ENCODE measurements at regions not wholly inside any gene's neighbourhood (a gene's known extent, or its start where the extent isn't known, plus 50 kb on each side); places are given as distances from the start of the nearest gene placed in this dataset.

DNA sequence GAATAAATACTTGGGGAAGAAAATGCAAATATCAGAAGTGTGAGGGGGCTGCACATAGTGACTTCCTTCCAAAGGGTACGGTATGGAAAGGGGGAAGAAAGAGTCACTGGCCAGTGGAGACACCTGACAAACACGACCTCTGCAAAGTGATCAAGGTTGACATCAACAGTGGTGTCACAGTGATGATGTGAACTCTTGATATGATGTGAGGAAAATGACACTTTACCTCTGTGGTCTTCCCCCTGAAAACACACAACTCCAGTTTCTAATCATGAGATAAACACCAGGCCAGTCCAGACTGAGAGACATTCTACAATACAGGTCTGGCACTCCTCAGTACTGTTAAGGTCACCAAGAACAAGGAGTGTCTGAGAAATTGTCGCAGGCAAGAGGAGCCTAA, 169.7 kb downstream of the BUB3 start:
- Histone ChIP-seq H3K9me3 (replicated peaks; ENCODE audit: control insufficient read depth, insufficient read depth, low read length) (no peaks in the 10 kb centered on the region), H3K4me1 (ENCODE audit: control insufficient read depth, extremely low read depth, insufficient read depth, low read length) (no peaks in the 10 kb centered on the region), H3K36me3 (ENCODE audit: control insufficient read depth in 2 of 2, extremely low read depth in 1 of 2, insufficient read depth in 2 of 2, low read length in 2 of 2) (no peaks in the 10 kb centered on the region), H3K9me1 (replicated peaks; ENCODE audit: control insufficient read depth, extremely low read depth, insufficient read depth, low read length) (no peaks in the 10 kb centered on the region), H3K9ac (replicated peaks; ENCODE audit: extremely low read depth, insufficient read depth, low read length) (no peak overlapping the region), H2AFZ (ENCODE audit: low read depth, low read length) (no peak overlapping the region), H3K4me3 (replicated peaks in 1 of 3; ENCODE audit: insufficient read depth in 1 of 3, low read depth in 1 of 3, low read length in 3 of 3) (no peak overlapping the region), H3K4me2 (ENCODE audit: insufficient read depth, low read length) (no peak overlapping the region), H3K27me3 (ENCODE audit: control insufficient read depth in 2 of 2, insufficient read depth in 2 of 2, low read length in 2 of 2) (no peaks in the 10 kb centered on the region), H3K79me2 (ENCODE audit: control insufficient read depth, insufficient read depth, low read length) (no peaks in the 10 kb centered on the region), H3K27ac (ENCODE audit: insufficient read depth, low read depth, low read length) (no peak overlapping the region), H4K20me1 (replicated peaks; ENCODE audit: control insufficient read depth, extremely low read depth, insufficient read depth, low read length) (no peaks in the 10 kb centered on the region)
- ChIA-PET POLR2A (no interaction called here), CTCF (no interaction called here)
- TF ChIP-seq JUN (IDR thresholded peaks at IDR 0.05; ENCODE audit: borderline replicate concordance, insufficient read depth, insufficient read length, low read depth) (no peak), POLR2AphosphoS5 (IDR thresholded peaks at IDR 0.05; ENCODE audit: insufficient read depth, low read depth, low read length) (no peak), EZH2 (IDR thresholded peaks at IDR 0.05; ENCODE audit: borderline replicate concordance, low read depth, low read length, severe bottlenecking) (no peak), GATA2 (IDR thresholded peaks at IDR 0.05; ENCODE audit: insufficient read depth, insufficient read length, low read depth, low read length) (no peak), MYC (IDR thresholded peaks at IDR 0.05; ENCODE audit: low read depth, low read length) (no peak), POLR2A (IDR thresholded peaks at IDR 0.05; ENCODE audit: low read depth, low read length) (no peak), FOS (IDR thresholded peaks at IDR 0.05; ENCODE audit: borderline replicate concordance, insufficient read depth, low read length) (no peak)
- TF ChIP-seq, protein P1, sequence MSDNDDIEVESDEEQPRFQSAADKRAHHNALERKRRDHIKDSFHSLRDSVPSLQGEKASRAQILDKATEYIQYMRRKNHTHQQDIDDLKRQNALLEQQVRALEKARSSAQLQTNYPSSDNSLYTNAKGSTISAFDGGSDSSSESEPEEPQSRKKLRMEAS (IDR thresholded peaks at IDR 0.05; ENCODE audit: insufficient read depth, insufficient read length): no peak
- TF ChIP-seq, protein P2, sequence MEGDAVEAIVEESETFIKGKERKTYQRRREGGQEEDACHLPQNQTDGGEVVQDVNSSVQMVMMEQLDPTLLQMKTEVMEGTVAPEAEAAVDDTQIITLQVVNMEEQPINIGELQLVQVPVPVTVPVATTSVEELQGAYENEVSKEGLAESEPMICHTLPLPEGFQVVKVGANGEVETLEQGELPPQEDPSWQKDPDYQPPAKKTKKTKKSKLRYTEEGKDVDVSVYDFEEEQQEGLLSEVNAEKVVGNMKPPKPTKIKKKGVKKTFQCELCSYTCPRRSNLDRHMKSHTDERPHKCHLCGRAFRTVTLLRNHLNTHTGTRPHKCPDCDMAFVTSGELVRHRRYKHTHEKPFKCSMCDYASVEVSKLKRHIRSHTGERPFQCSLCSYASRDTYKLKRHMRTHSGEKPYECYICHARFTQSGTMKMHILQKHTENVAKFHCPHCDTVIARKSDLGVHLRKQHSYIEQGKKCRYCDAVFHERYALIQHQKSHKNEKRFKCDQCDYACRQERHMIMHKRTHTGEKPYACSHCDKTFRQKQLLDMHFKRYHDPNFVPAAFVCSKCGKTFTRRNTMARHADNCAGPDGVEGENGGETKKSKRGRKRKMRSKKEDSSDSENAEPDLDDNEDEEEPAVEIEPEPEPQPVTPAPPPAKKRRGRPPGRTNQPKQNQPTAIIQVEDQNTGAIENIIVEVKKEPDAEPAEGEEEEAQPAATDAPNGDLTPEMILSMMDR (IDR thresholded peaks at IDR 0.05; ENCODE audit: extremely low read depth in 1 of 2, insufficient read depth in 1 of 2, low read depth in 1 of 2, low read length in 2 of 2): no peak
- intact Hi-C loops (cut with micrococcal nuclease): no loop called here
- BruUV-seq (replicated peaks): no TSS peak
- FAIRE-seq (no peak), DNase-seq (ENCODE audit: low read depth, low spot score) (no peak)
- dilution Hi-C loops (cut with MboI; ENCODE audit: extremely low pct_ligation_motif_present, low sequenced_read_pairs): no loop called here
